ENCODE measurements at regions not wholly inside any gene's neighbourhood (a gene's known extent, or its start where the extent isn't known, plus 50 kb on each side); places are given as distances from the start of the nearest gene placed in this dataset.

DNA sequence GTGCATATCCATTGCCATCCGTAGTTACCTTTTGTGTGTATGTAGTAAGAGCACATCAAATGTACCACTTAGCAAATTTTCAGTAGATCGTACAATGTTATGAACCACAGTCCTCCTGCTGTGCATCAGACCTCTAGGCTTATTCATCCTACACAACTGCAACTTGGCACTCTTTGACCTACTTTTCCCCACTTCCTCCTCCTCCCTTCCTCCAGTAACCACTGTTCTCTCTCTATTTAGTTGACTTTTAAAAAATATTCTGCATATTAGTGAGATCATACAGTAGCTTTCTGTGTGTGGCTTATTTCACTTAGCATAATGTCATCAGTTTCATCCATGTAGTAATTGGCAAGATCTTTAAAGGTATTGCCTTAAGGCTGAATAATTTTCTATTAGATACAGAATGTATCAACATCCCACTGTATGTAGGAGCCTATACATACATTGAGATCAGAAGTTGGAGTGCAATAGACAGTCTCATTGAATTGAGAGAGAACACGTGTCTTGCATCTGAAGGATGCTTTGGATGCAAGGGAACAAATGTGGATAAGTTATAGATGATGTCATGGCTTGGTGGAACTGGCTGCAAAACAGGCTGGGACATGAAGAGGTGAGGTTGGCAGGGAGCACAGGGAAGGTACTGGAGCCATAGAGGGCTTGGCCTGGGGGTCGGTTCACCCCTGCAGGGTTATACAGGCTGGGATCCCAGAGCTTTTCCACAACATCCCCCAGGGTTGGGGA lies 83.0 kb upstream of the FAM180A start:
- DNase-seq (ENCODE audit: low read depth in 3 of 3, low spot score in 1 of 3): no peak

DNA sequence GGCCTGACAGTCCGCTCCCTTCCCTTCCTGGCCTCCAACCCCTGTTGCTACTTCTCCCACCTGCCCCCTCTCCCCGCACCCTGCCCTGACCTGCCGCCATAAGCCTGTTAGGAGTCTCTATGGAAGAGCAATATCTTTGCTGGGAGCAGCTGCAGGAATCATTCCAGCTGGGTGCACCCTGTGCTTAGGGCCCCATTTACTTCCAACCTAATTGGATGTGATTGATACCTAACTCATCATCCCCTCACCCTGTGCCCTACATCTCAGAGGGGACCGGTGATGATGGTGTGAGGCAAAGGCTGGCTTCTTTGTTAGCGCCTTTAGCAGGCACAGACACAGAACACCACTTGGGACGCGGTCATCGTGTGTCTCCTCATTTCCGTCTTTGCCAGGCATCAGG lies 80.0 kb upstream of the FAM180A start:
- no peak for DNase-seq (ENCODE audit: low read depth in 3 of 3, low spot score in 1 of 3)

DNA sequence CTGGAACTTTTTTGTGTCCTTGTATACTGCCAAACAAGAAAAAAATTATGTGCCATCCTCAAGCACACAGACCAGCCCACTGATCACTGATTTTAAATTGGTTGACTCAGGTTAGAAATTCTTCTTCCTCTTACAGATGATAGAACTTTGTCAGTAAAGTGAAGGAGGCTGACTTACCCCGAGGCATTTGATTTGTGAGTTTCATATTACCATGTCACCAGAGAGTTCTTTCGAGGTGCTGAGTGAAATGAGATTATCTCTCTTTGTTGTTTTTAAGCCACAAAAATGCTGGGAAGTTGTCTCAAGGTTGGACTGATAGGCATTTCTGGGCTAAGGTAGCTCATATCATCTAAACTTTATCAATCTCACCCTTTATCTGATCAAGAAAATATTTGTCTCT lies 78.8 kb upstream of the FAM180A start:
- DNase-seq (ENCODE audit: low read depth in 3 of 3, low spot score in 1 of 3): no peak

GRCh38 chr7:135825406-135825805 lies 76.8 kb upstream of the FAM180A start:
- DNase-seq (ENCODE audit: low read depth in 3 of 3, low spot score in 1 of 3): no peak

GRCh38 chr7:135822376-135822775 lies 73.8 kb upstream of the FAM180A start:
- DNase-seq (ENCODE audit: low read depth in 3 of 3, low spot score in 1 of 3): no peak

- DNase-seq (ENCODE audit: low read depth in 3 of 3, low spot score in 1 of 3): no peak
Measured at GRCh38 chr7:135817583-135817982, 69.0 kb upstream of the FAM180A start.

DNA sequence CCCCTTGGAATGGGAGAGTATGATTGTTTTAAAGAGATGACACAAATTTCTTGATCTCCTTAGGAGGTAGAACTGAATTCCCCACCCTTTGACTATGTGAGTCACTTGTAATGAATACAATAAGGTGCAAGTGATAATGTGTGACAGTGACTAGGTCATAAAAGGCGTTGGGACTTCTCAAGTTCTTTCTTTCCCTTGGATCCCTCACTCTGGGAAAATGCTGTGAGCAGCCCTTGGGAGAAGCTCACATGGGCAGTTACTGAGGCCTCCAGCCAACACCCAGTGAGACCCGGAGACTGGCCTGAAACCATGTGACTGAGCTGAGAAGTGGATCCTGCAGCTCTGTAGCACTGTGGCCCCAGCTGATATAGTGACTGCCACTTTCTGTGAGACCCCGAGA lies 66.4 kb upstream of the FAM180A start:
- no peak for DNase-seq (ENCODE audit: low read depth in 3 of 3, low spot score in 1 of 3)

GRCh38 chr7:135812148-135812547 lies 63.5 kb upstream of the FAM180A start:
- DNase-seq (ENCODE audit: low read depth in 3 of 3, low spot score in 1 of 3): no peak

- no peak for DNase-seq (ENCODE audit: low read depth in 3 of 3, low spot score in 1 of 3)
Measured at GRCh38 chr7:135811506-135811905, 62.9 kb upstream of the FAM180A start.

DNA sequence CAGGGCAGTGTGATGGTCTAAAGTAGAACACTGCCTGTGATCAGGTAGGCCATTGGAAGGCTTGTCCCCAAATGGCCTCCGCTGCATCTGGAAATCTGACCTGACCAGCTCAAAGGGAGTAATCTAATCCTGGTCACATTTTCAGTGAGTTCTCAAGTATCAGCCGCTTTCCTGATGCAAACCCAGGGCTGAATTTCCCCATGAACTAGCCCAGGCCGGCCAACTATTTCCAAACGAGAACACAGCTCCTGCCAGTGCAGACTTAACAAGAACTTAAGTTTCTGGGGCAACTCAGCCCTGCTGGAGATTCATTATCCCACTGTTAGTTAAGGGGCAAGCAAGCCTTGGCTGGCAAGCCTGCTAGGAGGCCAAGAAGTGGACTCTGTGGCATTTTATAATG lies 59.6 kb upstream of the FAM180A start:
- no peak for DNase-seq (ENCODE audit: low read depth in 3 of 3, low spot score in 1 of 3)

DNA sequence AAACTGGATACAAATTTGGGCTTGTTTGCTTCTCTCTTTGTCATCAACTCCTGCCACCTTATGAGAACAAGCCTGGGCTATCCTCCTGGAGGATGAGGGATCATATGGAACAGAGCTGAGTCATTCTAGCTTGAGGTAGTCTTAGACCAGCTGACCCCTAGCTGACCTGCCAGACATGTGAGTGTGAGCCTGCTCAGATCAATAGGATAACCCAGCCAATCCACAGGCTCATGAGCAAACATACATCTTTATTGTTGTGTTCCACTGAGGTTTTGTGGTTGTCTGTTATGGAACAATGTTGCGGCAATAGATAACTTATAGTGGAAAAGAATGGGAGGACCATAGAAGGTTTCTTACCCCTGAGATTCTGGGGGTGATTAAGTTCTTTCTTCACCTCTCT lies 54.5 kb upstream of the FAM180A start:
- DNase-seq (ENCODE audit: low read depth in 3 of 3, low spot score in 1 of 3): no peak

DNA sequence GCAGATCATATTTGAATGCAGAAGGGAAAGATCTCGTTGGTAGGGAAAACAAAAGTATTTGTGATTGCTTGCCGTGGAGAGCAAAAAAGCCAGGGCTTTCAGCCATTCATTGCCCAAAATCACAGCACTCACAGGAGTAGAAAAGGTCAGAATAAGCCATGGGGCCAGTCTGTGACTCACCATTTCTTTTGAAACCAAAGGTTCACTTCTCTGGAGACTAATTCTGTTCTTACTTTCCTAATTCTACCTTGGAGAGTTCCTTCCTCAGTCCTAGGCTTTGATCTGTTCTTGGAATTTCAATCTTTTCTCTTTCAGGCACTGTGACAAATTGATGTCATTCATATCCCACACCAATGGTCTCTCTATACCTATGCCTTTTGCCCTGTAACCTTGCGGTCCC lies 54.1 kb upstream of the FAM180A start:
- DNase-seq (ENCODE audit: low read depth in 3 of 3, low spot score in 1 of 3): no peak

DNA sequence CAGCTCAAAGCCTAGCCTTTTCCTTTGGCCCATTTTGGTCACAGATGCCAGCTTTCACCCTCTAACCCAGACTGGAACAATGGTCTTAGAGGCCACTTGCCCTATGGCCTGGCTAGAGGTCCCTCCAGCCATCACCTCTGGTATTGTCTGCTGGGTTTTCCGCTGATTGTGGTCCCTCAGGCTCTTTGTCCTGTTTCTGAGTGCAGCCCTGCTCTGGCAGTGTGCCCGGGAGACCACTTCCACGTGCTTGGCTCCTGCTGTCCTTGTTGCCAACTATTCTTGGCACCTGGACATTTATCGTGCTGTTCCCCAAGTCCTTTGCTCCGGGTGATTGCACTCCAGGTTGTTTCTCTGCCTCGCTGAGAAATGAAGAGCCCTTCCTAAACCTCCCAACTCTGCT lies 53.3 kb upstream of the FAM180A start:
- no peak for DNase-seq (ENCODE audit: low read depth in 3 of 3, low spot score in 1 of 3)

DNA sequence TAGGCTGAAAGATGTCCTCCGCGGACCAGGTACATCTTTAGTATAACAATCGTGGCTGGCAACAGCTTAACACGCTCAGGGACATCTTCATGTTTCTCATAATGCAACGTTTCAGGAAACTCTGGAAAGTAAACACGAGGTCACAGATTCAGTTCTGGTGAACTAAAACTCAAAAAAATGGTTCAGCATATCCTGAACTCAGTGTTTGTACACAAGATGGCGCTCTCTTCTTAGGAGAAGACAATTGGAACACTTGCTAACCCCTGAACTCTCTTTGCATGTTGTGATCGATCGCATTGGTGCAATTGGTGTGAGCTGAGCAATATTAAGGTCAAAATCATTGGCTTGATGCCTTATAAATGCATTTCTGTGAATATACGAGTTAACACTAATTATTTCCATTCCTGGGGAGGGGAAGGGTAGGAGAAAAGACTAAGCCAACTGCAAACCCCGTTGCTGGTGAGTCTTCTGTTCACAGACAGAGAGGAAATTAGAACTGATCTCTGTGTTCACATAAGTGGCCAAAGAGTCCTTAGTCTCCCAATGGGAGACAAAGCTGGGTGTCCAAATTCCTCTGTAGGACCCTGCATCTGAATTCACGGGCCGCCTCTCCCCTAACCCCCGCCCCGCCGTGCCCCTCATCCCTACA lies 52.6 kb upstream of the FAM180A start:
- peak in 2 of 3 donors; percentile 2 to 12 for DNase-seq (ENCODE audit: low read depth in 3 of 3, low spot score in 1 of 3)

DNA sequence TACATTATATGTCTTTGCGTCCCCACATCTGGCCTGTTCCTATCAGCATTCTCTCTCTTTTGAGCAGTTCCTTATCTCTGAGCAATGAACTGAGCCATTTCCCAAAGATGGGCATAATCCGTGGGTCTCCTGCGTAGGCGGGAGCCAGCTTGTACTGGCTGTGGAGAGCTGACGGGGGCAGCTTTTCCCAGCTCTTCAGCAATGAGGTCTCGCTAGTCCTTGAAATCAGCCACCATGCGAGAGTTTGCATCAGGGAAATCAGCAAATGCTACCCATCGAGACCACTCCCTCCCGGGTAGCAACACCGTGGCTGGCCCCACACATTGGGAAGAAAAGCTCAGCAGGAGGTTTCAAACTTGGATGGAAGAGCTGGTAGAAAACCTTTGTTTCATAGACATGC lies 51.9 kb upstream of the FAM180A start:
- DNase-seq (ENCODE audit: low read depth in 3 of 3, low spot score in 1 of 3): no peak

- no peak for DNase-seq (ENCODE audit: low read depth in 3 of 3, low spot score in 1 of 3)
Measured at GRCh38 chr7:135799881-135800280, 51.3 kb upstream of the FAM180A start.

Data from stimulated activated CD4-positive, alpha-beta T cell treated with anti-CD3 and anti-CD28 coated beads, TNF-alpha, amount 100 ng/mL, for 1 hour (primary cell).